GM23248 (cell line): ENCODE measurements at regions not wholly inside any gene's neighbourhood (a gene's known extent, or its start where the extent isn't known, plus 50 kb on each side); places are given as distances from the start of the nearest gene placed in this dataset.

ENCODE experiments used
- DNase-seq: peaks from one replicate; pipeline ENCODE4 v3.0.0-alpha.2; 2015
- H2AFZ ChIP-seq: fragments of 200-600 bp; sonication (generic); 2 replicates; pipeline ENCODE4 v1.6.1; 2016; ENCODE audit warnings: antibody characterized with exemption
- H3F3A ChIP-seq: fragments of 200-600 bp; sonication (generic); 2 replicates; pipeline ENCODE4 v1.6.1; 2016; ENCODE audit warnings: mild to moderate bottlenecking, antibody characterized with exemption, mixed run types; ENCODE audit not compliant: insufficient read depth
- H3K27ac ChIP-seq: fragments of 200-600 bp; sonication (generic); 2 replicates; pipeline ENCODE4 v1.5.1; 2016; ENCODE audit warnings: mild to moderate bottlenecking
- H3K27me3 ChIP-seq: fragments of 200-600 bp; sonication (generic); replicated peaks from 2 replicates; pipeline ENCODE4 v1.6.1; 2016; ENCODE audit warnings: mild to moderate bottlenecking; ENCODE audit not compliant: insufficient read depth
- H3K36me3 ChIP-seq: fragments of 200-600 bp; sonication (generic); 2 replicates; pipeline ENCODE4 v1.6.1; 2016; ENCODE audit warnings: low read depth, mild to moderate bottlenecking
- H3K4me1 ChIP-seq: fragments of 200-600 bp; sonication (generic); 2 replicates; pipeline ENCODE4 v1.6.1; 2016; ENCODE audit warnings: mild to moderate bottlenecking; ENCODE audit not compliant: insufficient read depth
- H3K4me2 ChIP-seq: fragments of 200-600 bp; sonication (generic); one replicate; pipeline ENCODE4 v1.6.1; 2016; ENCODE audit warnings: mild to moderate bottlenecking; ENCODE audit not compliant: unreplicated experiment
- H3K4me3 ChIP-seq: fragments of 200-600 bp; sonication (generic); 2 replicates; pipeline ENCODE4 v1.5.1; 2016; ENCODE audit warnings: mild to moderate bottlenecking
- H3K79me2 ChIP-seq: fragments of 200-600 bp; sonication (generic); 2 replicates; pipeline ENCODE4 v1.6.1; 2016; ENCODE audit warnings: mild to moderate bottlenecking; ENCODE audit not compliant: insufficient read depth
- H3K9ac ChIP-seq: fragments of 200-600 bp; sonication (generic); 2 replicates; pipeline ENCODE4 v1.6.1; 2016; ENCODE audit warnings: mild to moderate bottlenecking
- H3K9me2 ChIP-seq: fragments of 200-600 bp; sonication (generic); 2 replicates; pipeline ENCODE4 v1.6.1; 2016; ENCODE audit warnings: mixed run types, mild to moderate bottlenecking, moderate library complexity; ENCODE audit not compliant: insufficient read depth
- H3K9me3 ChIP-seq: fragments of 200-600 bp; sonication (generic); one replicate; pipeline ENCODE4 v1.6.1; 2017; ENCODE audit warnings: low read depth
- H4K20me1 ChIP-seq: fragments of 200-600 bp; sonication (generic); 2 replicates; pipeline ENCODE4 v1.6.0; 2016; ENCODE audit not compliant: insufficient read depth
- EZH2 ChIP-seq: fragments of 200-600 bp; sonication (generic); IDR thresholded peaks from 2 replicates; pipeline ENCODE4 v1.6.1; 2018; ENCODE audit warnings: antibody characterized with exemption, mild to moderate bottlenecking; ENCODE audit not compliant: insufficient read depth, poor library complexity, severe bottlenecking
- EZH2phosphoT487 ChIP-seq: fragments of 200-600 bp; sonication (generic); IDR thresholded peaks from 2 replicates; pipeline ENCODE4 v1.6.1; 2018; ENCODE audit warnings: antibody characterized with exemption, moderate library complexity, mild to moderate bottlenecking, low read depth; ENCODE audit not compliant: insufficient read depth
- WGBS, 2 experiments: methylation state at CpG; one replicate each; pipeline ENCODE4 v1.1.6; 2015 to 2017; ENCODE audit warnings: low lambda C conversion rate in 2 of 2, low coverage in 1 of 2; ENCODE audit errors: missing lambda C conversion rate in 2 of 2; 5-methylcytosine and 5-hydroxymethylcytosine counted together
- in situ Hi-C: fragments of 300-500 bp; cut with MboI; formaldehyde crosslinking; loops from 2 replicates; pipeline ENCODE4 v1.15.0; 2020

- no peak overlapping the region for H3K27ac ChIP-seq
Observed at GRCh38 chr6:125671323-125671722, 78.1 kb upstream of the HEY2 start.

GRCh38 chr6:125674230-125674629, 75.2 kb upstream of the HEY2 start:
- Histone ChIP-seq H2AFZ (no peak overlapping the region), H3K9me2 (no peaks in the 10 kb centered on the region), H3F3A (no peaks in the 10 kb centered on the region), H3K4me2 (no peak overlapping the region), H3K4me3 (no peak overlapping the region), H3K36me3 (no peaks in the 10 kb centered on the region), H3K9ac (no peak overlapping the region), H3K27ac (no peak overlapping the region), H4K20me1 (no peaks in the 10 kb centered on the region), H3K9me3 (no peaks in the 10 kb centered on the region), H3K4me1 (no peaks in the 10 kb centered on the region), H3K27me3 (no peaks in the 10 kb centered on the region), H3K79me2 (no peaks in the 10 kb centered on the region)
- 59 to 66% methylated on average over 5 of the region's 5 CpGs for WGBS, 2 experiments
- no peak for TF ChIP-seq EZH2
- no peak for TF ChIP-seq EZH2phosphoT487
- in situ Hi-C loops, result no loop called here
- no peak for DNase-seq

More at GRCh38 chr6:125671323-125671722, 78.1 kb upstream of the HEY2 start:
- 19 to 27% methylated on average over 1 of the region's 1 CpG for WGBS, 2 experiments
- no peaks in the 10 kb centered on the region for H3K9me3 ChIP-seq
- H3K27me3 ChIP-seq, result no peaks in the 10 kb centered on the region
- no peak overlapping the region for H3K4me3 ChIP-seq
- H3K4me2 ChIP-seq, result no peak overlapping the region
- H3K4me1 ChIP-seq, result no peaks in the 10 kb centered on the region
- no peak overlapping the region for H3K9ac ChIP-seq
- H4K20me1 ChIP-seq, result no peaks in the 10 kb centered on the region
- H2AFZ ChIP-seq, result no peak overlapping the region
- H3K79me2 ChIP-seq, result no peaks in the 10 kb centered on the region
- no peaks in the 10 kb centered on the region for H3K9me2 ChIP-seq
- H3F3A ChIP-seq, result no peaks in the 10 kb centered on the region
- no peaks in the 10 kb centered on the region for H3K36me3 ChIP-seq
- TF ChIP-seq EZH2 (no peak), EZH2phosphoT487 (no peak)
- in situ Hi-C loops, result no loop called here
- DNase-seq, result no peak

- no peak overlapping the region for H3K27ac ChIP-seq
- 28 to 38% methylated on average over 4 of the region's 4 CpGs for WGBS, 2 experiments
Observed at GRCh38 chr6:125678601-125679000, 70.8 kb upstream of the HEY2 start.

GRCh38 chr6:125679128-125679527, 70.3 kb upstream of the HEY2 start:
- Histone ChIP-seq H3K36me3 (no peaks in the 10 kb centered on the region), H3K9me2 (no peaks in the 10 kb centered on the region), H3K9ac (no peak overlapping the region), H3K4me2 (no peak overlapping the region), H3K4me3 (no peak overlapping the region), H2AFZ (no peak overlapping the region), H3K27ac (no peak overlapping the region), H4K20me1 (no peaks in the 10 kb centered on the region), H3K4me1 (no peaks in the 10 kb centered on the region), H3F3A (no peaks in the 10 kb centered on the region), H3K79me2 (no peaks in the 10 kb centered on the region), H3K9me3 (no peaks in the 10 kb centered on the region), H3K27me3 (no peaks in the 10 kb centered on the region)
- WGBS, 2 experiments, result 13% methylated on average over 4 of the region's 4 CpGs
- TF ChIP-seq EZH2phosphoT487 (no peak), EZH2 (no peak)
- no peak for DNase-seq
- in situ Hi-C loops, result no loop called here

More at GRCh38 chr6:125678601-125679000, 70.8 kb upstream of the HEY2 start:
- Histone ChIP-seq H3K9me3 (no peaks in the 10 kb centered on the region), H3K27me3 (no peaks in the 10 kb centered on the region), H3K4me1 (no peaks in the 10 kb centered on the region), H2AFZ (no peak overlapping the region), H3K9me2 (no peaks in the 10 kb centered on the region), H3K9ac (no peak overlapping the region), H3K4me3 (no peak overlapping the region), H3K4me2 (no peak overlapping the region), H3K79me2 (no peaks in the 10 kb centered on the region), H3K36me3 (no peaks in the 10 kb centered on the region), H3F3A (no peaks in the 10 kb centered on the region), H4K20me1 (no peaks in the 10 kb centered on the region)
- no peak for DNase-seq
- in situ Hi-C loops, result no loop called here
- TF ChIP-seq EZH2, result no peak
- no peak for TF ChIP-seq EZH2phosphoT487

- Histone ChIP-seq H3K4me2 (no peak overlapping the region), H2AFZ (no peak overlapping the region), H3K27ac (no peak overlapping the region), H3K4me1 (no peaks in the 10 kb centered on the region), H3F3A (no peaks in the 10 kb centered on the region), H3K9me2 (no peaks in the 10 kb centered on the region), H3K79me2 (no peaks in the 10 kb centered on the region), H3K27me3 (no peaks in the 10 kb centered on the region), H3K9ac (no peak overlapping the region), H3K9me3 (no peaks in the 10 kb centered on the region), H3K4me3 (no peak overlapping the region), H4K20me1 (no peaks in the 10 kb centered on the region), H3K36me3 (no peaks in the 10 kb centered on the region)
- no peak for DNase-seq
- in situ Hi-C loops, result no loop called here
- TF ChIP-seq EZH2phosphoT487, result no peak
- no peak for TF ChIP-seq EZH2
- 0 to 2% methylated on average over 2 of the region's 2 CpGs for WGBS, 2 experiments
Observed at GRCh38 chr6:125679651-125680050, 69.8 kb upstream of the HEY2 start.
